ENCODE measurements at regions not wholly inside any gene's neighbourhood (a gene's known extent, or its start where the extent isn't known, plus 50 kb on each side); places are given as distances from the start of the nearest gene placed in this dataset.

DNA sequence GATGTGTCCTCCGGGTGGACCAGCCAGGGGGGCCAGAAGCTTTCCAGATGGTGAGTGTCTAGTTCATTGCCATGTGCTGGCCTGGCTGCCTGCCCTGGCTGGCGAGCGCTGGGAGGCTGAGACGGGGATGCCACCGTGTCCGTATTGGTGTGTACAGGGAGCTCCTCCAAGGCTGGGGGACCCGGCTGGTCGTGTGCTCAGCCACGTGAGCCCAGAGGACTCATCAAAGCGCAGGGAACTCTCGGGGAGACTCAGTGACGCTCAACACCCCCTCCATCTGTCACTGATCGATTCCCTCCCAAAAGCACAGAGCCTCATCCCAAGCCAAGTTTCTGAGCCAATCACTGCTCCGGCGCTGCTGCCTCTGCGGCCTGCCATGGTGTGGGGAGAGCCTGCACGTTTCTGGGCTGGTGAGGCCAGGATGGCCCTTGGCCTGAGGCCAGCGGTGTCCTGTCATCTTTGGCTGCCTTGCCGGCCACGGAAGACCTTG is 423.7 kb downstream of the SHANK2 start:
- TF ChIP-seq, protein P1, sequence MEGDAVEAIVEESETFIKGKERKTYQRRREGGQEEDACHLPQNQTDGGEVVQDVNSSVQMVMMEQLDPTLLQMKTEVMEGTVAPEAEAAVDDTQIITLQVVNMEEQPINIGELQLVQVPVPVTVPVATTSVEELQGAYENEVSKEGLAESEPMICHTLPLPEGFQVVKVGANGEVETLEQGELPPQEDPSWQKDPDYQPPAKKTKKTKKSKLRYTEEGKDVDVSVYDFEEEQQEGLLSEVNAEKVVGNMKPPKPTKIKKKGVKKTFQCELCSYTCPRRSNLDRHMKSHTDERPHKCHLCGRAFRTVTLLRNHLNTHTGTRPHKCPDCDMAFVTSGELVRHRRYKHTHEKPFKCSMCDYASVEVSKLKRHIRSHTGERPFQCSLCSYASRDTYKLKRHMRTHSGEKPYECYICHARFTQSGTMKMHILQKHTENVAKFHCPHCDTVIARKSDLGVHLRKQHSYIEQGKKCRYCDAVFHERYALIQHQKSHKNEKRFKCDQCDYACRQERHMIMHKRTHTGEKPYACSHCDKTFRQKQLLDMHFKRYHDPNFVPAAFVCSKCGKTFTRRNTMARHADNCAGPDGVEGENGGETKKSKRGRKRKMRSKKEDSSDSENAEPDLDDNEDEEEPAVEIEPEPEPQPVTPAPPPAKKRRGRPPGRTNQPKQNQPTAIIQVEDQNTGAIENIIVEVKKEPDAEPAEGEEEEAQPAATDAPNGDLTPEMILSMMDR (IDR thresholded peaks at IDR 0.05; ENCODE audit: borderline replicate concordance, insufficient read depth, low read depth, low read length), result no peak
- no peak overlapping the region for H3K4me3 ChIP-seq (ENCODE audit: low read depth, low read length)

DNA sequence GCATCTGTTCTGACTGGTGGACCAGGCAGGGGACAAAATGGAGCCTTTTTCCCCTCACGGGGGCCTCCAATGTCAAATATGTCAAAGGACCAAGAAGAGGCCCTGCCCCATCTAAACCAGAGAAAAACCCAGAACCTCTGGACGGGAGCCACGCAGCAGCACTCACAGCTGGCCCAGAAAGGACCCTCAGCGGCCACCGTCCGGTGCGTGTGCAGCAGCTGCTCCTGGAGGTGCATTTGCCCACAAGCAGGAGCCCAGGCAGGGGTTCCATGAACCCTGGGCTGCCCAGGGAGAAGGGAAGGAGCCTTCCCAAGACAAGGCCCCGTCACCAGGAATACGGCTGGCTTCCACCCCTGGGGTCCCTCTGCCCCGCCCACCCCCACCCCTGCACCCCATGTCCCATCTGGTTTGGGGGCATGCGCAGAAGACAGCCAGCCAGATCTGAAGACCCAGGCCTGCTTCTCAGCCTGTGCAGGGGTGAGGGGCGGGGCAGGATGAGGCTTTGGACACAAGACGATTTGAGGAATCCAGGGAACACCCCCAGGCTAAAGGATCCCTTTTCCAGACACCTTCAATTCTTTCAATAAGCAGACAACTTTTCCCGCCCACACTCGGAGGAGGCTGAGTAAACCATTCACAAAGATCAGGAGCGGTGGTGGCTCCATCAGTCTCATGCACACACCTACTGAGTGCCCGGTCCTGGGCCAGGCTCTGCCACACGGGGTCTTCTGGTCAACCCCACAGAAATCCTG is 423.1 kb downstream of the SHANK2 start:
- TF ChIP-seq, protein P1 (IDR thresholded peaks at IDR 0.05; ENCODE audit: borderline replicate concordance, insufficient read depth, low read depth, low read length), result no peak
- H3K4me3 ChIP-seq (ENCODE audit: low read depth, low read length), result no peak overlapping the region

DNA sequence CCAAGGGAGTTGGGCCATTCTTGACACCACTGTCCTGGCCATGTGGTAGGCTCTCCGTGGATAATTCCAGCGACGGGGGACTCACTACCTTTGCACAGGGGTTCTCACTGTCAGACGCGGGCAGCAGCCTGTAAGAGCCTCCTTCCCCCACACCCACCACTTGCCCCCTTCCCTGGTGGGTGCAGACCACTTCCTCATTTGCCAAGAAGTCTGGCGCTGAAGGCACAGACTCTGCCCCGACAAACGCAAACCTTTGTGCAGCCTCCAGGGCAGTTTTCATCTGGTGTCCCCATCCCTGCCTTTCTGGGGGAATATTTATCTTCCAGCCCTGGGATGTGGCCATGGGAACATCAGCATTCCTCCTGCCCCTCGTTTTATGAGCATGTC is 422.5 kb downstream of the SHANK2 start:
- H3K4me3 ChIP-seq (ENCODE audit: low read depth, low read length), result no peak overlapping the region
- TF ChIP-seq, protein P1 (IDR thresholded peaks at IDR 0.05; ENCODE audit: borderline replicate concordance, insufficient read depth, low read depth, low read length), result no peak

DNA sequence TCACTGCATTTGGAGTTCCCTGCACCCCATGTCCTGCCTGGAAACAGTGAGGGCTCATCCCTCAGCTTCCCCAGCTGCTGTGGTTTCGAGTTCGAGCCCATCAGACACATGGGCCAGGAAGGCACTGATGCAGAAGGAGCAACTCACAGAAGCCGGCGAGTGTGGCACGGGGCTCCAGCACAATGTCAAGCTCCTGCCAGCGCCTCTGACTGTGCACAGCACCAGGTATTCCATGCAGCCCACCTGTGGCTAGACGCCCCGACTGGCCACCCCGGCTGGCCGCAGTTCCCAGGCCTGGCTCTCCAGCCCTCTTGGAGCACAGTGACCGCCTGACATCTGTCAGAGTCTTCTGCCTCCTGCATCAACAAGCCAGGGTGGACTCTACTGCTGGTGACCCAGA is 419.4 kb downstream of the SHANK2 start:
- TF ChIP-seq, protein P1 (IDR thresholded peaks at IDR 0.05; ENCODE audit: borderline replicate concordance, insufficient read depth, low read depth, low read length), result no peak
- H3K4me3 ChIP-seq (ENCODE audit: low read depth, low read length), result no peak overlapping the region

DNA sequence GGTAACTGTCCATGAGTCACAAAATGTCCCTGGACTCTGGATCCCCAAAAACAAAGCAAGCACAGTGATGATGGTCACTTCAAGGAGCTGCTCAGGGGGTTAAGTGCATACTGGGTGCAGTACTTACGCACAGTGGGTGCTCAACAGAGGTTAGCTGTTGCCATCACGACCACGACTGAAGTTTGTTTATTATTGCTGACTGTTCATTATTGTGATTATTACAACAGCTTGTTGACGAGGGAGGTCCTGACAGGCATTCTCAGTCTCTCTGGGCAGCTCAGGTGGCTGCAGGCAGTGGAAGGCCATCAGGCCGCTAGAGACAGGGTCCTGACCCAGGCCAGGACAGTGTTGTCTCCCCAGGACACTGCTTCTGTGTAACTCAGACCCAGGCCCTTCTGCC is 418.8 kb downstream of the SHANK2 start:
- no peak overlapping the region for H3K4me3 ChIP-seq (ENCODE audit: low read depth, low read length)
- TF ChIP-seq, protein P1 (IDR thresholded peaks at IDR 0.05; ENCODE audit: borderline replicate concordance, insufficient read depth, low read depth, low read length), result no peak

DNA sequence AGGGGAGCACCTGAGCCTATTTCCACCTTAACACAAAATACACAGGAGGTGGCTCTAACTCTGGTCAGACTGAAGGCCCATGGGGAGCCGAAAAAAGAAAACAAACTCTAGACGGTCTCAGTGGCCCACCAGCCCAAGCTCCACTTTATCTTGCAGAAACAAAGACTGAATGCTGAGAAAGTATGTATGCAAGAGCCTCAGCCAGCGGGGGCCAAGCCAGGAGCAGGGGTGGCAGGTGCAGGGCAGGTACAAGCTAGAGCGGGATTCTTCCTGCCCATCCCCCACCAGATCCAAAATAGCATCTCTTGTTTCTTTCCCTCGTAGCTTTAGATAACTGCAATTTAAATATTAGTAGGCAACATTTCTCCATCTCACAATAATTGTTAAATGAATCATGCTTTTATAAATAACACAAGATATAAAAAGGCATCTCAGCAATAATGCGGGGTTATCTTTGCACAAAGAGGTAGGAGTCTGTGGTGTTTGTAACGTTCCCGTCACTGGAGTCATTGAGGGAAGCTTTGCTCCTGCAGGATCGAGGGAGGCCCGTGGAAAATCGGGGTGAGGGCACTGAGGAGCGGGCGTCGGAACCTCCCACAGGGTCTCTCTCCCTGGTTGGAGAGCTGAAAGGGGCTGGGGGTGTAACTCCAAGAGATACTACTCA is 418.0 kb downstream of the SHANK2 start:
- TF ChIP-seq, protein P1 (IDR thresholded peaks at IDR 0.05; ENCODE audit: borderline replicate concordance, insufficient read depth, low read depth, low read length), result no peak
- no peak overlapping the region for H3K4me3 ChIP-seq (ENCODE audit: low read depth, low read length)
